Esophagus (tissue), 2 donors: ENCODE measurements at regions not wholly inside any gene's neighbourhood (a gene's known extent, or its start where the extent isn't known, plus 50 kb on each side); places are given as distances from the start of the nearest gene placed in this dataset.

Source experiments
- H3K27ac ChIP-seq, 2 donors: one replicate each; pipeline ENCODE4 v1.5.1; 2013; ENCODE audit warnings: low read depth in 2 of 2, mild to moderate bottlenecking in 2 of 2, inconsistent platforms in 1 of 2, low read length in 1 of 2, moderate library complexity in 1 of 2
- H3K27me3 ChIP-seq, 2 donors: one replicate each; pipeline ENCODE4 v1.6.1; 2013; ENCODE audit warnings: low read length in 2 of 2, control low read depth in 1 of 2, mild to moderate bottlenecking in 1 of 2; ENCODE audit not compliant: insufficient read depth in 2 of 2, control insufficient read depth in 1 of 2
- H3K36me3 ChIP-seq, 2 donors: one replicate each; pipeline ENCODE4 v1.6.1; 2013; ENCODE audit warnings: low read length in 1 of 2; ENCODE audit not compliant: control insufficient read depth in 2 of 2, insufficient read depth in 2 of 2
- H3K4me1 ChIP-seq, 2 donors: one replicate each; pipeline ENCODE4 v1.6.1; 2013; ENCODE audit warnings: low read length in 1 of 2; ENCODE audit not compliant: control insufficient read depth in 2 of 2, insufficient read depth in 2 of 2
- H3K4me3 ChIP-seq, 2 donors: one replicate each; pipeline ENCODE4 v1.5.1; 2013; ENCODE audit warnings: low read length in 2 of 2, mild to moderate bottlenecking in 2 of 2, low read depth in 1 of 2, moderate library complexity in 1 of 2
- H3K9me3 ChIP-seq, 2 donors: one replicate each; pipeline ENCODE4 v1.6.1; 2013; ENCODE audit warnings: mild to moderate bottlenecking in 2 of 2, low read depth in 1 of 2, low read length in 1 of 2, moderate library complexity in 1 of 2; ENCODE audit not compliant: control insufficient read depth in 2 of 2, insufficient read depth in 1 of 2
- whole genome bisulfite sequencing, 2 donors: extraction: QIAGEN DNeasy Blood & Tissue Kit; methylation state at CpG; one replicate each; pipeline ENCODE4 v1.1.7; 2013; 5-methylcytosine and 5-hydroxymethylcytosine counted together
- donor health status: healthy with polysubstance abuse.
- donor health status: Bipolar disorder and iron deficiency.

- H3K36me3 ChIP-seq: no peaks in the 10 kb centered on the region
- no peaks in the 10 kb centered on the region for H3K4me1 ChIP-seq
- no peak overlapping the region for H3K4me3 ChIP-seq
- no peak overlapping the region for H3K27ac ChIP-seq
- H3K27me3 ChIP-seq: no peaks in the 10 kb centered on the region
- 88 to 91% methylated on average over 3 of the region's 3 CpGs for WGBS, 2 donors
- H3K9me3 ChIP-seq: no peaks in the 10 kb centered on the region
Measured at GRCh38 chr7:13822678-13823077, 166.8 kb downstream of the ETV1 start.

GRCh38 chr7:13826752-13827151 lies 162.7 kb downstream of the ETV1 start:
- no peaks in the 10 kb centered on the region for H3K36me3 ChIP-seq
- H3K27me3 ChIP-seq: no peaks in the 10 kb centered on the region
- no peak overlapping the region for H3K27ac ChIP-seq
- WGBS, 2 donors: 75 to 85% methylated on average over 4 of the region's 4 CpGs
- H3K9me3 ChIP-seq: no peaks in the 10 kb centered on the region
- H3K4me3 ChIP-seq: no peak overlapping the region
- H3K4me1 ChIP-seq: no peaks in the 10 kb centered on the region

GRCh38 chr7:13827716-13828115 lies 161.8 kb downstream of the ETV1 start:
- Histone ChIP-seq H3K36me3 (no peaks in the 10 kb centered on the region), H3K27me3 (no peaks in the 10 kb centered on the region)
- WGBS, 2 donors: 80 to 85% methylated on average over 5 of the region's 5 CpGs

GRCh38 chr7:13829231-13829630 lies 160.2 kb downstream of the ETV1 start:
- no peak overlapping the region for H3K27ac ChIP-seq
- WGBS, 2 donors: 71 to 77% methylated on average over 2 of the region's 2 CpGs
- no peaks in the 10 kb centered on the region for H3K36me3 ChIP-seq
- no peaks in the 10 kb centered on the region for H3K9me3 ChIP-seq
- no peak overlapping the region for H3K4me3 ChIP-seq
- no peaks in the 10 kb centered on the region for H3K27me3 ChIP-seq
- H3K4me1 ChIP-seq: no peaks in the 10 kb centered on the region

More at GRCh38 chr7:13827716-13828115, 161.8 kb downstream of the ETV1 start:
- no peak overlapping the region for H3K4me3 ChIP-seq
- H3K4me1 ChIP-seq: no peaks in the 10 kb centered on the region
- H3K9me3 ChIP-seq: no peaks in the 10 kb centered on the region
- H3K27ac ChIP-seq: no peak overlapping the region

GRCh38 chr7:13829914-13830900 lies 159.3 kb downstream of the ETV1 start:
- Histone ChIP-seq H3K36me3 (no peaks in the 10 kb centered on the region), H3K27me3 (no peaks in the 10 kb centered on the region), H3K27ac (no peak overlapping the region), H3K4me3 (no peak overlapping the region), H3K4me1 (no peaks in the 10 kb centered on the region), H3K9me3 (no peaks in the 10 kb centered on the region)
- WGBS, 2 donors: 38% methylated on average over 6 of the region's 6 CpGs

- Histone ChIP-seq H3K27ac (no peak overlapping the region), H3K4me1 (no peaks in the 10 kb centered on the region), H3K4me3 (no peak overlapping the region), H3K9me3 (no peaks in the 10 kb centered on the region), H3K27me3 (no peaks in the 10 kb centered on the region), H3K36me3 (no peaks in the 10 kb centered on the region)
Measured at GRCh38 chr7:13832346-13832745, 157.1 kb downstream of the ETV1 start.

GRCh38 chr7:13834328-13834761 lies 155.1 kb downstream of the ETV1 start:
- no peaks in the 10 kb centered on the region for H3K4me1 ChIP-seq
- no peak overlapping the region for H3K4me3 ChIP-seq
- no peaks in the 10 kb centered on the region for H3K27me3 ChIP-seq
- no peak overlapping the region for H3K27ac ChIP-seq
- H3K9me3 ChIP-seq: no peaks in the 10 kb centered on the region
- WGBS, 2 donors: 44 to 50% methylated on average over 6 of the region's 6 CpGs
- H3K36me3 ChIP-seq: no peaks in the 10 kb centered on the region

- no peaks in the 10 kb centered on the region for H3K27me3 ChIP-seq
- H3K4me1 ChIP-seq: no peaks in the 10 kb centered on the region
- H3K36me3 ChIP-seq: no peaks in the 10 kb centered on the region
Measured at GRCh38 chr7:13835442-13835841, 154.0 kb downstream of the ETV1 start.

GRCh38 chr7:13839063-13839462 lies 150.4 kb downstream of the ETV1 start:
- 60 to 65% methylated on average over 1 of the region's 1 CpG for WGBS, 2 donors
- Histone ChIP-seq H3K27me3 (no peaks in the 10 kb centered on the region), H3K27ac (no peak overlapping the region), H3K36me3 (no peaks in the 10 kb centered on the region), H3K4me3 (no peak overlapping the region), H3K4me1 (no peaks in the 10 kb centered on the region), H3K9me3 (no peaks in the 10 kb centered on the region)

More at GRCh38 chr7:13835442-13835841, 154.0 kb downstream of the ETV1 start:
- H3K4me3 ChIP-seq: no peak overlapping the region
- H3K27ac ChIP-seq: no peak overlapping the region
- H3K9me3 ChIP-seq: no peaks in the 10 kb centered on the region
- WGBS, 2 donors: 89 to 95% methylated on average over 2 of the region's 2 CpGs
